HG02763 (cell line): ENCODE measurements at regions not wholly inside any gene's neighbourhood (a gene's known extent, or its start where the extent isn't known, plus 50 kb on each side); places are given as distances from the start of the nearest gene placed in this dataset.
"Not testable (repeated sequence)": the region's sequence is repeated elsewhere in the genome, so short reads cannot be mapped to it uniquely, and the experiment has no call there.

Experiments
- ATAC-seq: cut with Tn5 transposase; IDR thresholded peaks from one replicate; pipeline ENCODE4 v1.9.1; 2021; ENCODE audit warnings: mild to moderate bottlenecking, moderate library complexity; ENCODE audit not compliant: unreplicated experiment

GRCh38 chr1:59185163-59185860 is 111.6 kb upstream of the FGGY start:
- ATAC-seq, result no peak

GRCh38 chr1:59186656-59187055 is 110.2 kb upstream of the FGGY start:
- ATAC-seq, result no peak

GRCh38 chr1:59188413-59189213 is 108.3 kb upstream of the FGGY start:
- no peak for ATAC-seq

GRCh38 chr1:59193443-59194093 is 103.3 kb upstream of the FGGY start:
- no peak for ATAC-seq

- ATAC-seq, result no peak
Measured at GRCh38 chr1:59194621-59195020, 102.3 kb upstream of the FGGY start.

GRCh38 chr1:59195151-59195550 is 101.7 kb upstream of the FGGY start:
- ATAC-seq, result no peak

- ATAC-seq, result no peak
Measured at GRCh38 chr1:59198564-59198963, 98.3 kb upstream of the FGGY start.

- ATAC-seq, result no peak
Measured at GRCh38 chr1:59199147-59199546, 97.7 kb upstream of the FGGY start.

- no peak for ATAC-seq
Measured at GRCh38 chr1:59199719-59200376, 97.0 kb upstream of the FGGY start.

GRCh38 chr1:59201341-59201740 is 95.6 kb upstream of the FGGY start:
- no peak for ATAC-seq

- no peak for ATAC-seq
Measured at GRCh38 chr1:59202455-59202854, 94.4 kb upstream of the FGGY start.

GRCh38 chr1:59204001-59204400 is 92.9 kb upstream of the FGGY start:
- no peak for ATAC-seq

- ATAC-seq, result not testable (repeated sequence)
Measured at GRCh38 chr1:59206616-59207015, 90.3 kb upstream of the FGGY start.

- ATAC-seq, result not testable (repeated sequence)
Measured at GRCh38 chr1:59210430-59210829, 86.5 kb upstream of the FGGY start.

- ATAC-seq, result no peak
Measured at GRCh38 chr1:59212706-59213105, 84.2 kb upstream of the FGGY start.

- ATAC-seq, result no peak
Measured at GRCh38 chr1:59214248-59215208, 82.4 kb upstream of the FGGY start.

GRCh38 chr1:59215766-59216291 is 81.1 kb upstream of the FGGY start:
- no peak for ATAC-seq

GRCh38 chr1:59217439-59217838 is 79.5 kb upstream of the FGGY start:
- ATAC-seq, result not testable (repeated sequence)

- no peak for ATAC-seq
Measured at GRCh38 chr1:59218521-59219236, 78.2 kb upstream of the FGGY start.
